Endometrial microvascular endothelial cells (primary cell): ENCODE measurements at regions not wholly inside any gene's neighbourhood (a gene's known extent, or its start where the extent isn't known, plus 50 kb on each side); places are given as distances from the start of the nearest gene placed in this dataset.
"Not testable (repeated sequence)": the region's sequence is repeated elsewhere in the genome, so short reads cannot be mapped to it uniquely, and the experiment has no call there.

Source experiments
- in situ Hi-C: cut with HindIII; loops from 2 replicates; pipeline ENCODE4 v1.10.0; 2017; ENCODE audit warnings: low sequenced_read_pairs, low pct_unique_long_range_greater_than_20kb; ENCODE audit errors: inconsistent ontology term

DNA sequence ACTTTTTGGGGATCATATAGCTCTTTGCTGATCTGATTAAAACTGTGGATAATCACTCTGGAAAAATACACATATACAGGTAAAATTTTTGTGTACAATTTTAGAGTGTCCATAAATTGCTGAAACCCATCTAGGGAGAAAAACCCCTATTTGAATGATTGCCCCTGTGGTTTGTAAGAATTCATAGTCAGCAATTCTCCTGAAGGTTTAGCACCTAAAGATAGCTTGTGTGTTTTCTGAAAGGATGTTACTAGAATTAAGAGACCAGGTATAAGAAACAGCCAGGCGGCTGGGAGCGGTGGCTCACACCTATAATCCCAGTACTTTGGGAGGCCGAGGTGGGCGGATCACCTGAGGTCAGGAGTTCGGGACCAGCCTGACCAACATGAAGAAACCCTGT, 106.8 kb upstream of the RAP2B start:
- in situ Hi-C loops = no loop called here

GRCh38 chr3:153055779-153056178, 106.2 kb upstream of the RAP2B start:
- in situ Hi-C loops = no loop called here

DNA sequence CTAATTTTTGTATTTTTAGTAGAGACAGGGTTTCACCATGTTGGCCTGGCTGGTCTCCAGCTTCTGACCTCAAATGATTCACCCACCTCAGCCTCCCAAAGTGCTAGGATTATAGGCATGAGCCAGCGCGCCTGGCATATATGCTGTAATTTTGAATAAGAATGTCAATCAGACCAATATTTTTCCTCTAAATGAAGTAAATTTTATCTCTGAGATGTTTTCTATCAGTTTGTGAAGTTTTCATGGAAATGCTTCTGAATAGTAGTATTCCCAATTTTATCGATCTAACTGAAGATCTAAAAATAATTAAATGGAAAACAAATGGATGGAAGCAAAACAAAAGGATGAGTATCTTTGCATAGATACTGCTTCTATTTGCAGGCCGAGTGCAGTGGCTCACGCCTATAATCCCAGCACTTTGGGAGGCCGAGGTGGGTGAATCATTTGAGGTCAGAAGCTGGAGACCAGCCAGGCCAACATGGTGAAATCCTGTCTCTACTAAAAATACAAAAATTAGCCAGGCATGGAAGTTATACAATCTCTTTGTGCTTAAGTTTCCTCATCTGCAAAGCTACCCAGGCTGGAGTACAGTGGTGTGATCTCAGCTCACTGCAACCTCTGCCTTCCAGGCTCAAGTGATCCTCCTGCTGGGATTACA, 103.9 kb upstream of the RAP2B start:
- in situ Hi-C loops = not testable (repeated sequence)

- in situ Hi-C loops = no loop called here
Measured at GRCh38 chr3:153060346-153060745, 101.7 kb upstream of the RAP2B start.

DNA sequence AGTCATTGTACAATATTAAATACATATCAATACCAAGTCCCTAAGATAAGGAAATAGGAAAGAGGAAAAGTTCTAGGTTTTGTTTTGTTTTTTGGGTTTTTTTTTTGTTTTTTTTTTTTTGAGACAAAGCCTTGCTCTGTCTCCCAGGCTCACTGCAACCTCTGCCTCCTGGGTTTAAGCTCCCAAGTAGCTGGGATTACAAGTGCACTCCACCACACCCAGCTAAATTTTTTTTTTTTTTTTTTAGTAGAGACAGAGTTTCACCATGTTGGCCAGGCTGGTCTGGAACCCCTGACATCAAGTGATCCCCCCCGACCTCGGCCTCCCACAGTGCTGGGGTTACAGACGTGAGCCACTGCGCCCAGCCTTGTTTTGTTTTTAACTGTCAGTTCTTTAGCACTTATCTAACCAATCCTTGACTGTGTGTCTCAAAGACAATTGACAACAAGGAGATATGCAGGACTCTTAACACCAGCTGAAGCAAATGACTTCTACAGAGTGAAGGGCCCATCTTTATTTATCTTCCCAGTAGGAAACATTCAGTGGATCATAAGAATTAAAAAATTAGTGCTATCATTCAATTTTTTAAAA, 100.0 kb upstream of the RAP2B start:
- in situ Hi-C loops = no loop called here

DNA sequence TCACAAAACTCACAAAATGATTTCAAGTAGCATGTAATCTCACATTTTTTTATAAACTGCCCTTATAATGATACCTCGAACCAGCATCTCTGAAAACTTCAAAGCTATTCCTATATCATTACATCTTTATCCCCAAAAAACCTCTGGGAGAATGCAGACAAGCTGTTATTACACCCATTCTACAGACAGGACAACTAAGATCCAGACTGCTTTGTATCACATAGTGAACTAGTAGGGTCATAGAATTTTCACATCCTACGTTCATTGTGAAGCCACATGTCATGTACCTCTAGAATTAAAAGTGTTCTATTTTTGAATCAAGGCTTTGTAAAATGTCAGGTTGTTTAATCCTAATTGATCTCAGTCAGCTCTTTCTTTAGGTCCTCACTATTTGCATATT, 98.7 kb upstream of the RAP2B start:
- in situ Hi-C loops = no loop called here

- in situ Hi-C loops = no loop called here
Measured at GRCh38 chr3:153066983-153067382, 95.0 kb upstream of the RAP2B start.

DNA sequence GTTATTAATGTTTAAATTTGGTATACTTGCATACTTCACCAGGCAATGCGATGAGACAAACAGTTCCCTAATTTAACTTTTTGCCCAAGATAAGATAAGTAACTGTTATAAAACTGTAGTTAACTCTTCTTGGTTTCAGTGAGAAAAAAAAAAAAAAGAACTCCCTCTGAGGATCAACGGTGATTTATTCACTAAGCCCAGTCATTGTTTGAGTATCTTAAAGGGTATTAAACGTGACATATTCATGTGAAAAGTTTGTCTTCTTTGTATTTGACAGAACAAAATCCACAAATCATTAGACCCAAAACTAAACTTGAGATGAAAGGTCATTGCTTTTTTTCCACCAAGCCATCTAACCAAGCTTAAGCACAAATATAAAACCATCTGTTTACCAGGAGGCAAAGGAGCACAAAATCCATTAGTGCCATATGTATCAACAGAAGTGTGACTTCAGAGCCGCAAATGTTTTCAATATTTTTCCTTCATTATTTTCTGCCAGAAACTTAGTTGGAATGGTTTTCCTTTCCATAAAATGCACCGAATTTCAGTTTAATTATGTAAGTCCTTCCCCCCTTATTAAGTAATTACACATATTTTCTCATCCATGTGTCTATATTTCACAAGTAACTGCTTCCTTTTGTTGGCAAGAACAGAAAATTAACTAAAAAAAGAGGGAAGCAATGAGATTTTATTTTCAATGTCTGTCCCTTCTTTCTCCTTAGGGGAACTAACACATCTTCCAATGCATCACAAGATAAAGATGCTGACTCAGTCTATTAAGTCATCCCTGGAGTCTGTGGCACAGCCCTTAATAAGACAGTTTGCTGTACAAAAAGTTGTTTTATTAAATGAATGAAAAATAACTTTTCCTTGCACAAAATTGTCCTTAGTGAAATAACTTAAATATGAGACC, 92.2 kb upstream of the RAP2B start:
- in situ Hi-C loops = no loop called here

GRCh38 chr3:153070511-153070868, 91.5 kb upstream of the RAP2B start:
- in situ Hi-C loops = no loop called here

GRCh38 chr3:153072382-153072781, 89.6 kb upstream of the RAP2B start:
- in situ Hi-C loops = no loop called here

DNA sequence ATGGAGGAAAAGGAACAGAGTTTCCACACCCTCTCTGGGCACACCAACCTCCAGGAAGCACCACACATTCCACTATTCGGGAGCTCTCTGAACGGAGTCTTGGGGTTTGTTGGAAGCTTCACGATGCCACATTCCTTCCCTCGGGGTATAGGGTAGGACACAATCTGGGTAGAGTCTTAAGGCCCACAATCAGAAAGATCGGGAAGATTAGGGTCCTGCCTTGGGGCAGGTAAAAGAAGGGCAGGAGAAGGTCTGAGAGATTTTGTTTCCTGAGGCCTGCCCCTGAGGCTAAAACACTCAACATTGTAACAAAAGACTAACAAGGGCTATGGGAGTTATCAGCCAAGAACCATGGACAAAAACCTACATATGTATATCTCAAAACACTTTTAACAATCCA, 89.2 kb upstream of the RAP2B start:
- in situ Hi-C loops = no loop called here

DNA sequence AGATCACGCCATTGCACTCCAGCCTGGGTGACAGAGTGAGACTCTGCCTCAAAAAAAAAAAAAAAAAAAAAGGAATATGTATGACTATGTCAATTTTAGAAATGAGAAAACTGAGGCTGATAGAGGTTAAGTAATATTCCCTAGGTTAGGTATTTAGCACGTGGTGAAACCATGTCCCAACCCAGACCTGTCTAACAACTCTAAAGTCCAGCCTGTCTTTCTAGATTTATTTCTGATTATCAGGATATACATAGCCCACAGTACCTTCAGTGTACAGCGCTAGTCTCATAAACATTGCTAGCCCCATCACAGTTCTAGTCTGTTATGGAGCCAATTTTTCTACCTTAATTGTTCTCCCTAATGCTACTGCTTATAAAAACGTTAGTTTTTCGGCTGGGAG, 88.4 kb upstream of the RAP2B start:
- in situ Hi-C loops = no loop called here

- in situ Hi-C loops = no loop called here
Measured at GRCh38 chr3:153078826-153079225, 83.2 kb upstream of the RAP2B start.

DNA sequence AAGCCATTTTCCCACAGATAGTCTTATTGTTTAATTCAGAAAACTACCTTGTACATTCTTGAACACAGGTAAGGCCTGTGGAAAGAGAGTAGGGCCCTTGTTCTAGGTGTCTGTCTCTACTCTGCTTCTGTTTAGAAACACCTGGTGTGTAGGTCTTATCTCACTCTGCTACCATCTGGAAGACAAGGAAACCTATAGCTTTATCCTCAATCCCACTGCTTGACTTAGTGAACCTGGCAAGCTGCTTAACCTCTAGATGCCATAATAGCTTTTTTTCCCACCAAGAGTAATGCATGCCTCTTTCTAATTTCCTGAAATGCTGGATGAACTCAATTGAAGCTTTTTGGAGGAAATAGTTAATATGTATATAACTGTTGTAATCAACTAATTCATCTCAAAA, 82.6 kb upstream of the RAP2B start:
- in situ Hi-C loops = no loop called here

GRCh38 chr3:153080778-153081240, 81.2 kb upstream of the RAP2B start:
- in situ Hi-C loops = no loop called here

GRCh38 chr3:153084431-153084830, 77.6 kb upstream of the RAP2B start:
- in situ Hi-C loops = no loop called here

- in situ Hi-C loops = no loop called here
Measured at GRCh38 chr3:153087595-153088566, 74.1 kb upstream of the RAP2B start.

GRCh38 chr3:153089620-153090019, 72.4 kb upstream of the RAP2B start:
- in situ Hi-C loops = no loop called here

DNA sequence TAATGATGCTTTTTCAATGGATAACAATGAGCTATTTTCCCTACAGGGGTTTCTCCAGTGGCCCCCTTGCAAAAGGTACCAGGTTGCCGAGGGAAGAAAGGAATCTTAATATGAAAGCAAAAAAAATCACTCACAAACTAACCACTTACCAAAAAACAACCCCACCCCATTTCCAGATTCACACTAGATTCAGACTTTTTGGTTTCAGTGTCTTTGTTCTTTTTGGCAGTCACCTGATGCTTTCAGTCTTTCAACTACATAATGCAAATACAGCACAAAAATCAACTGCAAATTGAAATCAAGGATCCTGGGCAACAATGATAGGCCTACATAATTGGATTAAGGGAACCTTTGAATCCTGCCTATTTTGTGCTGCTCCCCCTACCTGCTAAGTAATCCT, 71.1 kb upstream of the RAP2B start:
- in situ Hi-C loops = no loop called here
